Upper lobe of right lung (tissue), 1 donor: ENCODE measurements at regions not wholly inside any gene's neighbourhood (a gene's known extent, or its start where the extent isn't known, plus 50 kb on each side); places are given as distances from the start of the nearest gene placed in this dataset.

Experiments used
- ATAC-seq: fragments of 200-7000 bp; cut with Tn5 transposase; one replicate; pipeline ENCODE4 v1.9.1; 2020; ENCODE audit warnings: mild to moderate bottlenecking, moderate library complexity
- DNase-seq: peaks from one replicate; pipeline ENCODE4 v3.0.0-alpha.2; 2020
- H3K27ac ChIP-seq: fragments of 200-600 bp; one replicate; pipeline ENCODE4 v1.8.0; 2022
- H3K27me3 ChIP-seq: fragments of 200-600 bp; one replicate; pipeline ENCODE4 v1.8.0; 2022; ENCODE audit warnings: mild to moderate bottlenecking
- H3K36me3 ChIP-seq: fragments of 200-600 bp; one replicate; pipeline ENCODE4 v1.8.0; 2022
- H3K4me1 ChIP-seq: fragments of 200-600 bp; one replicate; pipeline ENCODE4 v1.8.0; 2022
- H3K4me3 ChIP-seq: fragments of 200-600 bp; one replicate; pipeline ENCODE4 v1.8.0; 2022; ENCODE audit warnings: mild to moderate bottlenecking
- H3K9me3 ChIP-seq: fragments of 200-600 bp; one replicate; pipeline ENCODE4 v1.8.0; 2022
- intact Hi-C: fragments of 100-400 bp; cut with DNase I; formaldehyde crosslinking; loops from one replicate; pipeline ENCODE4 v1.11.0; 2022
- TF ChIP-seq, protein P1 (sequence below): fragments of 200-600 bp; IDR thresholded peaks from one replicate; pipeline ENCODE4 v1.8.0; 2022; ENCODE audit warnings: antibody characterized with exemption
- donor health status: DM: no; HTN: yes; CAD: no; lungs with severe emphysema.

DNA sequence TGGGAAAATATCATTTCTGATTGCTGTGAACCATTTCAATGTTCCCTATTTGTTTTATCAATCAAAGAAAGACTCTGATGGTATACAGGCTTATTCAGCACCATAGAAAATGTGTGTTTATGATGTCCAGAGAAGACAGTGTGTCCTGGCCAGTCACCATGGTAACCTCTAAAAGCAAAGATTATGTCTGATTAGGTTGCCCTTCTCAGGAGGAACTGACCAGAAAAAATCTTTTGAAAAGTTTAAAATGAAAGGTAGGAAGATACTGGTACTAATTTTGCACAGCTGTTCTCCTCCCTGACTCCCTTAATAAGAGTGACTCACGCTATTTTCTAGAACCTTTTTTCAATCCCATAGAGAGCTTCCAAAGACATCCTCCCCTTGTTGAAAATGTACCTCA lies 391.8 kb upstream of the DCN start:
- Histone ChIP-seq H3K4me1 (no peaks in the 10 kb centered on the region), H3K4me3 (no peak overlapping the region), H3K36me3 (no peaks in the 10 kb centered on the region), H3K27ac (no peak overlapping the region), H3K9me3 (no peaks in the 10 kb centered on the region), H3K27me3 (no peaks in the 10 kb centered on the region)
- DNase-seq (no peak), ATAC-seq (no peak)
- TF ChIP-seq, protein P1, sequence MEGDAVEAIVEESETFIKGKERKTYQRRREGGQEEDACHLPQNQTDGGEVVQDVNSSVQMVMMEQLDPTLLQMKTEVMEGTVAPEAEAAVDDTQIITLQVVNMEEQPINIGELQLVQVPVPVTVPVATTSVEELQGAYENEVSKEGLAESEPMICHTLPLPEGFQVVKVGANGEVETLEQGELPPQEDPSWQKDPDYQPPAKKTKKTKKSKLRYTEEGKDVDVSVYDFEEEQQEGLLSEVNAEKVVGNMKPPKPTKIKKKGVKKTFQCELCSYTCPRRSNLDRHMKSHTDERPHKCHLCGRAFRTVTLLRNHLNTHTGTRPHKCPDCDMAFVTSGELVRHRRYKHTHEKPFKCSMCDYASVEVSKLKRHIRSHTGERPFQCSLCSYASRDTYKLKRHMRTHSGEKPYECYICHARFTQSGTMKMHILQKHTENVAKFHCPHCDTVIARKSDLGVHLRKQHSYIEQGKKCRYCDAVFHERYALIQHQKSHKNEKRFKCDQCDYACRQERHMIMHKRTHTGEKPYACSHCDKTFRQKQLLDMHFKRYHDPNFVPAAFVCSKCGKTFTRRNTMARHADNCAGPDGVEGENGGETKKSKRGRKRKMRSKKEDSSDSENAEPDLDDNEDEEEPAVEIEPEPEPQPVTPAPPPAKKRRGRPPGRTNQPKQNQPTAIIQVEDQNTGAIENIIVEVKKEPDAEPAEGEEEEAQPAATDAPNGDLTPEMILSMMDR, result no peak
- intact Hi-C loops, result no loop called here

- ATAC-seq (no peak), DNase-seq (no peak)
- Histone ChIP-seq H3K27me3 (no peaks in the 10 kb centered on the region), H3K27ac (no peak overlapping the region), H3K36me3 (no peaks in the 10 kb centered on the region), H3K4me3 (no peak overlapping the region), H3K4me1 (no peaks in the 10 kb centered on the region), H3K9me3 (no peaks in the 10 kb centered on the region)
- intact Hi-C loops, result no loop called here
- TF ChIP-seq, protein P1, result no peak
Measured at GRCh38 chr12:91572869-91573268, 390.3 kb upstream of the DCN start.

GRCh38 chr12:91567100-91567485 lies 384.5 kb upstream of the DCN start:
- H3K27ac ChIP-seq, result no peak overlapping the region
- no peaks in the 10 kb centered on the region for H3K36me3 ChIP-seq
- no peaks in the 10 kb centered on the region for H3K27me3 ChIP-seq
- ATAC-seq (no peak), DNase-seq (no peak)
- intact Hi-C loops, result no loop called here
- TF ChIP-seq, protein P1, result no peak
- no peaks in the 10 kb centered on the region for H3K9me3 ChIP-seq
- H3K4me1 ChIP-seq, result no peaks in the 10 kb centered on the region
- H3K4me3 ChIP-seq, result no peak overlapping the region

GRCh38 chr12:91566328-91567099 lies 383.9 kb upstream of the DCN start:
- intact Hi-C loops, result no loop called here
- H3K4me3 ChIP-seq, result no peak overlapping the region
- TF ChIP-seq, protein P1, result no peak
- no peaks in the 10 kb centered on the region for H3K27me3 ChIP-seq
- no peak for DNase-seq
- no peaks in the 10 kb centered on the region for H3K4me1 ChIP-seq
- no peak for ATAC-seq
- H3K27ac ChIP-seq, result no peak overlapping the region
- no peaks in the 10 kb centered on the region for H3K36me3 ChIP-seq
- H3K9me3 ChIP-seq, result no peaks in the 10 kb centered on the region

- Histone ChIP-seq H3K9me3 (no peaks in the 10 kb centered on the region), H3K27ac (no peak overlapping the region), H3K27me3 (no peaks in the 10 kb centered on the region), H3K4me1 (no peaks in the 10 kb centered on the region), H3K36me3 (no peaks in the 10 kb centered on the region), H3K4me3 (no peak overlapping the region)
- intact Hi-C loops, result no loop called here
- ATAC-seq, result no peak
- DNase-seq, result no peak
- TF ChIP-seq, protein P1, result no peak
Measured at GRCh38 chr12:91565846-91566245, 383.2 kb upstream of the DCN start.

DNA sequence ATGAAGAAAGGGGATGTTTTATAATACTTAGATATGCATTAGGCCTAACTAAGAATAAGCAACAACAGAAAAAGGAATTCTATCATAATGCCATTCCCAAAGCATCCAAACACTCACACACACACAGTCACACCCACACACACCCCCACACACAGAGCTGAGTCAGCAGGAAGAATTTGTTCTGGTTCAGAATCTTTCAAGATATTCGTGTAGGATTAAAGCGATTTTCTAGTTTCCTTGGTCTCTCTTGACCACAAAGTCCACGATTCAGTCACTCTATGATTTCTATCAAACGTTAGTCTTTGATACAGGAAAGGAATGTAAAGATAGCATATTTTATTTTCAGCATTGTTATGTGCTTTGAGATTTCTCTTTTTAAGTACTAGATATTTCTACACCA lies 382.6 kb upstream of the DCN start:
- intact Hi-C loops, result no loop called here
- no peaks in the 10 kb centered on the region for H3K4me1 ChIP-seq
- no peaks in the 10 kb centered on the region for H3K9me3 ChIP-seq
- TF ChIP-seq, protein P1, result no peak
- H3K27me3 ChIP-seq, result no peaks in the 10 kb centered on the region
- H3K36me3 ChIP-seq, result no peaks in the 10 kb centered on the region
- DNase-seq (no peak), ATAC-seq (no peak)
- H3K27ac ChIP-seq, result no peak overlapping the region
- no peak overlapping the region for H3K4me3 ChIP-seq
